Keratinocyte (primary cell): ENCODE measurements at regions not wholly inside any gene's neighbourhood (a gene's known extent, or its start where the extent isn't known, plus 50 kb on each side); places are given as distances from the start of the nearest gene placed in this dataset.

ENCODE experiments used
- DNase-seq: peaks from one replicate; pipeline ENCODE4 v3.0.0-alpha.2; 2011; ENCODE audit warnings: low read depth, missing footprints, low spot score
- FAIRE-seq: peaks from 2 replicates; lab custom pipeline; 2011; peaks lifted over from hg19 to GRCh38; lab: Jason Lieb, UNC
- H2AFZ ChIP-seq: 2 replicates; pipeline ENCODE4 v1.6.0; 2012; ENCODE audit warnings: low read length, control low read depth, inconsistent platforms; ENCODE audit not compliant: control insufficient read depth
- H3K27ac ChIP-seq: 2 replicates; pipeline ENCODE4 v1.5.1; 2011; ENCODE audit warnings: low read length; ENCODE audit not compliant: control insufficient read depth, insufficient read depth
- H3K27me3 ChIP-seq: 3 replicates; pipeline ENCODE4 v1.6.0; 2011; ENCODE audit warnings: low read length; ENCODE audit not compliant: control insufficient read depth, insufficient read depth; ENCODE audit errors: extremely low read depth
- H3K36me3 ChIP-seq, 2 experiments: 2 replicates in 1 of 2; 3 replicates in 1 of 2; pipeline ENCODE4 v1.5.1; 2011; ENCODE audit warnings: low read length in 2 of 2, mild to moderate bottlenecking in 1 of 2; ENCODE audit not compliant: control insufficient read depth in 2 of 2, insufficient read depth in 2 of 2; ENCODE audit errors: extremely low read depth in 1 of 2
- H3K4me1 ChIP-seq: 3 replicates; pipeline ENCODE4 v1.5.1; 2011; ENCODE audit warnings: low read length; ENCODE audit not compliant: control insufficient read depth, insufficient read depth; ENCODE audit errors: extremely low read depth
- H3K4me2 ChIP-seq: 3 replicates; pipeline ENCODE4 v1.6.0; 2011; ENCODE audit warnings: low read depth, low read length; ENCODE audit not compliant: control insufficient read depth, insufficient read depth; ENCODE audit errors: extremely low read depth
- H3K4me3 ChIP-seq, 3 experiments: fragments of 200-600 bp in 1 of 3; sonication (generic) in 1 of 3; 2 replicates in 2 of 3; 3 replicates in 1 of 3; pipeline ENCODE4 v1.5.1; 2011 to 2016; ENCODE audit warnings: low read length in 3 of 3, mild to moderate bottlenecking in 3 of 3, control low read depth in 2 of 3, inconsistent platforms in 1 of 3, low read depth in 1 of 3, mixed read lengths in 1 of 3, mixed run types in 1 of 3, moderate library complexity in 1 of 3; ENCODE audit not compliant: control insufficient read depth in 2 of 3, insufficient read depth in 2 of 3; ENCODE audit errors: extremely low read depth in 1 of 3
- H3K79me2 ChIP-seq: 2 replicates; pipeline ENCODE4 v1.6.0; 2012; ENCODE audit warnings: low read length; ENCODE audit not compliant: control insufficient read depth, insufficient read depth
- H3K9ac ChIP-seq: 3 replicates; pipeline ENCODE4 v1.6.0; 2011; ENCODE audit warnings: low read length; ENCODE audit not compliant: control insufficient read depth, insufficient read depth; ENCODE audit errors: extremely low read depth
- H3K9me1 ChIP-seq: 3 replicates; pipeline ENCODE4 v1.6.0; 2011; ENCODE audit warnings: low read length; ENCODE audit not compliant: control insufficient read depth, insufficient read depth; ENCODE audit errors: extremely low read depth
- H3K9me3 ChIP-seq: 2 replicates; pipeline ENCODE4 v1.5.1; 2012; ENCODE audit warnings: low read depth, low read length; ENCODE audit not compliant: control insufficient read depth
- H4K20me1 ChIP-seq: 3 replicates; pipeline ENCODE4 v1.6.0; 2011; ENCODE audit warnings: low read length; ENCODE audit not compliant: control insufficient read depth, insufficient read depth; ENCODE audit errors: extremely low read depth
- EZH2 ChIP-seq: IDR thresholded peaks from one replicate; pipeline ENCODE4 v1.6.1; 2012; ENCODE audit warnings: inconsistent platforms, mild to moderate bottlenecking, low read length, moderate library complexity
- dilution Hi-C: fragments of 300-500 bp; cut with MboI; formaldehyde crosslinking; loops from one replicate; pipeline ENCODE4 v1.7.0; 2020; ENCODE audit warnings: low sequenced_read_pairs; ENCODE audit not compliant: extremely low pct_ligation_motif_present
- TF ChIP-seq, protein P1 (sequence below), 3 experiments: IDR thresholded peaks in 1 of 3; conservative IDR thresholded peaks in 1 of 3; optimal IDR thresholded peaks in 1 of 3; 2 replicates in 2 of 3; 3 replicates in 1 of 3; pipeline versions ENCODE3 to v1.5.1; 2011; ENCODE audit warnings: low read length in 3 of 3, mild to moderate bottlenecking in 3 of 3, moderate library complexity in 2 of 3, control low read depth in 1 of 3, inconsistent platforms in 1 of 3; ENCODE audit not compliant: insufficient read depth in 2 of 3; ENCODE audit errors: extremely low read depth in 1 of 3

DNA sequence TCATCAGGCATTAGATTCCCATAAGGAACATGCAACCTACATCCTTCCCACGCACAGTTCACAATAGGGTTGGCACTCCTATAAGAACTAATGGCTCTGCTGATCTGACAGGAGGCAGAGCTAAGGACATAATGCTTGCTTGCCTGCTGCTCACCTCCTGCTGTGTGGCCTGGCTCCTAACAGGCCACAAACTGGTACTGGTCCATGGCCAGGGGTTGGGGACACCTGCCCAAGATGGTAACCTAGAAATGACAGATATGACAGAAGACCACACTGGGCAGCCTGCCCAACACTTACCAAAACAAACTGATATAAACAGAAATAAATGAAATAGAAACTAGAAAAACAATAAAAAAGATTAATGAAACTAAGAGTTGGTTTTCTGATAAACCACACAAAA lies 325.6 kb downstream of the SEC23A start:
- H3K27ac ChIP-seq, result no peak overlapping the region
- no peaks in the 10 kb centered on the region for H3K79me2 ChIP-seq
- H3K36me3 ChIP-seq, result no peaks in the 10 kb centered on the region
- no peaks in the 10 kb centered on the region for H4K20me1 ChIP-seq
- DNase-seq (no peak), FAIRE-seq (no peak)
- TF ChIP-seq, protein P1, sequence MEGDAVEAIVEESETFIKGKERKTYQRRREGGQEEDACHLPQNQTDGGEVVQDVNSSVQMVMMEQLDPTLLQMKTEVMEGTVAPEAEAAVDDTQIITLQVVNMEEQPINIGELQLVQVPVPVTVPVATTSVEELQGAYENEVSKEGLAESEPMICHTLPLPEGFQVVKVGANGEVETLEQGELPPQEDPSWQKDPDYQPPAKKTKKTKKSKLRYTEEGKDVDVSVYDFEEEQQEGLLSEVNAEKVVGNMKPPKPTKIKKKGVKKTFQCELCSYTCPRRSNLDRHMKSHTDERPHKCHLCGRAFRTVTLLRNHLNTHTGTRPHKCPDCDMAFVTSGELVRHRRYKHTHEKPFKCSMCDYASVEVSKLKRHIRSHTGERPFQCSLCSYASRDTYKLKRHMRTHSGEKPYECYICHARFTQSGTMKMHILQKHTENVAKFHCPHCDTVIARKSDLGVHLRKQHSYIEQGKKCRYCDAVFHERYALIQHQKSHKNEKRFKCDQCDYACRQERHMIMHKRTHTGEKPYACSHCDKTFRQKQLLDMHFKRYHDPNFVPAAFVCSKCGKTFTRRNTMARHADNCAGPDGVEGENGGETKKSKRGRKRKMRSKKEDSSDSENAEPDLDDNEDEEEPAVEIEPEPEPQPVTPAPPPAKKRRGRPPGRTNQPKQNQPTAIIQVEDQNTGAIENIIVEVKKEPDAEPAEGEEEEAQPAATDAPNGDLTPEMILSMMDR (optimal IDR thresholded peaks at IDR 0.05 in 1 of 3, IDR thresholded peaks at IDR 0.05 in 1 of 3, conservative IDR thresholded peaks at IDR 0.05 in 1 of 3; ENCODE audit: extremely low read depth in 1 of 3, insufficient read depth in 2 of 3, low read length in 3 of 3), result no peak
- no peak for TF ChIP-seq EZH2
- H3K9me1 ChIP-seq, result no peaks in the 10 kb centered on the region
- no peaks in the 10 kb centered on the region for H3K9me3 ChIP-seq
- no peak overlapping the region for H3K9ac ChIP-seq
- no peak overlapping the region for H3K4me3 ChIP-seq
- H3K4me2 ChIP-seq, result no peak overlapping the region
- H2AFZ ChIP-seq, result no peak overlapping the region
- no peaks in the 10 kb centered on the region for H3K27me3 ChIP-seq
- H3K4me1 ChIP-seq, result no peaks in the 10 kb centered on the region
- dilution Hi-C loops, result no loop called here

DNA sequence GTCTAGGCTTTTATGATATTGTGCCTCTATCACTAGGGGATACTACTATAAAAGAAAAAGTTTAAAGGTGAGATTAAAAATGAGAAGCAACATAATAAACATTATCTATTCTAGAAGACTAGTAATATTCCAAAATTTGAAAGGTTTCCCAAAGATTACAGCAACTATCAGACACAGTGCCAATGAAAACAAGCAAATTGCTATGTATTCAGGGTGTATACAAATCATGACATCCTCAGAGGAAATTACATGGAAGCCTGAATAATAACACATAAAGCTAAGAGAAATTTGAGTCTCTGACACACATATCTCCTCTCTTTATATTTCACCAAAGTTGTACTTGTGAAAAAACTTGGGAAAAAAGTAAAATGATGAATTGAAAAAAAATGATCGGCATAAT lies 327.0 kb downstream of the SEC23A start:
- dilution Hi-C loops, result no loop called here
- FAIRE-seq, result no peak

More for the DNA sequence above, 327.0 kb downstream of the SEC23A start:
- Histone ChIP-seq H3K27ac (no peak overlapping the region), H2AFZ (no peak overlapping the region), H3K27me3 (no peaks in the 10 kb centered on the region), H3K36me3 (no peaks in the 10 kb centered on the region), H3K79me2 (no peaks in the 10 kb centered on the region), H3K9ac (no peak overlapping the region), H4K20me1 (no peaks in the 10 kb centered on the region), H3K4me3 (no peak overlapping the region), H3K9me3 (no peaks in the 10 kb centered on the region), H3K4me1 (no peaks in the 10 kb centered on the region), H3K9me1 (no peaks in the 10 kb centered on the region), H3K4me2 (no peak overlapping the region)
- TF ChIP-seq, protein P1 (optimal IDR thresholded peaks at IDR 0.05 in 1 of 3, IDR thresholded peaks at IDR 0.05 in 1 of 3, conservative IDR thresholded peaks at IDR 0.05 in 1 of 3; ENCODE audit: extremely low read depth in 1 of 3, insufficient read depth in 2 of 3, low read length in 3 of 3), result no peak
- TF ChIP-seq EZH2, result no peak
- DNase-seq, result no peak
